ENCODE measurements at regions not wholly inside any gene's neighbourhood (a gene's known extent, or its start where the extent isn't known, plus 50 kb on each side); places are given as distances from the start of the nearest gene placed in this dataset.
"Not testable (repeated sequence)": the region's sequence is repeated elsewhere in the genome, so short reads cannot be mapped to it uniquely, and the experiment has no call there.

DNA sequence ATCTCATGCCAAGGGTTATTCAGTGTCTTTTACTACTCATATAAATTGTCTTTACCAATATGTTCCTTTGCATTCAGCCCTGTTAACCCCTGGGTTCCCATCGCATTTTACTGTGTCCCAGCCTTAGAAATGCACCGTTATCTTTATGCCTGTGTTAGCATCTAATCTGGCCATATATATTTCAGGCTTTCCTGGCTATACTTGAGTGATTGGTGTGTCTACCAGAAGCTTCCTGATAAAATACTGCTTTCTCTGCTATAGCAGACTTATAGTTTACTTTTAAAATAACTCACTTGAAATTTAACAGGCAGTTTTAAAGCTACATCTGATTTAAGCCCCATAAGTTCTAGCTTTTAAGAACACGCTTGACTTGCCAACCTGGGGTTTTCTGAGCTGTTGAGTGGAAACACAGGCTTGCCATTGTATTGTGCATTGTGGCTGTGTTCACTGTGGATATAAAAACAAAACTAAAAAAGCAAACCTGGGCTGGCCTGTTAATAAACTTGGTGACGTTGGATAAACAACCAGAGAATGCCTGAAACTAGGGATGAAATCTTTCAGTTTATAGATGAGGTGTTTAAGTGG is 185.3 kb upstream of the TAPT1 start:
- FAIRE-seq: no peak
- Histone ChIP-seq H3K9me3 (replicated peaks; ENCODE audit: control insufficient read depth, insufficient read depth, low read length) (no peaks in the 10 kb centered on the region), H2AFZ (ENCODE audit: low read depth, low read length) (no peak overlapping the region), H3K4me1 (ENCODE audit: control insufficient read depth, extremely low read depth, insufficient read depth, low read length) (no peaks in the 10 kb centered on the region), H3K4me3 (replicated peaks in 1 of 3; ENCODE audit: insufficient read depth in 1 of 3, low read depth in 1 of 3, low read length in 3 of 3) (no peak overlapping the region), H3K4me2 (ENCODE audit: insufficient read depth, low read length) (no peak overlapping the region), H3K36me3 (ENCODE audit: control insufficient read depth in 2 of 2, extremely low read depth in 1 of 2, insufficient read depth in 2 of 2, low read length in 2 of 2) (no peaks in the 10 kb centered on the region), H3K9me1 (replicated peaks; ENCODE audit: control insufficient read depth, extremely low read depth, insufficient read depth, low read length) (no peaks in the 10 kb centered on the region), H4K20me1 (replicated peaks; ENCODE audit: control insufficient read depth, extremely low read depth, insufficient read depth, low read length) (no peaks in the 10 kb centered on the region), H3K27ac (ENCODE audit: insufficient read depth, low read depth, low read length) (no peak overlapping the region), H3K79me2 (ENCODE audit: control insufficient read depth, insufficient read depth, low read length) (no peaks in the 10 kb centered on the region), H3K27me3 (ENCODE audit: control insufficient read depth in 2 of 2, insufficient read depth in 2 of 2, low read length in 2 of 2) (peaks cover 0 to 3% of the 10 kb centered on the region in 2 experiments), H3K9ac (replicated peaks; ENCODE audit: extremely low read depth, insufficient read depth, low read length) (no peak overlapping the region)
- TF ChIP-seq EZH2 (IDR thresholded peaks at IDR 0.05; ENCODE audit: borderline replicate concordance, low read depth, low read length, severe bottlenecking) (no peak), GATA2 (IDR thresholded peaks at IDR 0.05; ENCODE audit: insufficient read depth, insufficient read length, low read depth, low read length) (no peak), JUN (IDR thresholded peaks at IDR 0.05; ENCODE audit: borderline replicate concordance, insufficient read depth, insufficient read length, low read depth) (no peak), POLR2AphosphoS5 (IDR thresholded peaks at IDR 0.05; ENCODE audit: insufficient read depth, low read depth, low read length) (no peak), POLR2A (IDR thresholded peaks at IDR 0.05; ENCODE audit: low read depth, low read length) (no peak), MYC (IDR thresholded peaks at IDR 0.05; ENCODE audit: low read depth, low read length) (no peak), FOS (IDR thresholded peaks at IDR 0.05; ENCODE audit: borderline replicate concordance, insufficient read depth, low read length) (no peak)
- TF ChIP-seq, protein P1, sequence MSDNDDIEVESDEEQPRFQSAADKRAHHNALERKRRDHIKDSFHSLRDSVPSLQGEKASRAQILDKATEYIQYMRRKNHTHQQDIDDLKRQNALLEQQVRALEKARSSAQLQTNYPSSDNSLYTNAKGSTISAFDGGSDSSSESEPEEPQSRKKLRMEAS (IDR thresholded peaks at IDR 0.05; ENCODE audit: insufficient read depth, insufficient read length): no peak
- CTCF ChIA-PET: interaction anchor here (1.0 to 1.1 kb wide), 2 partner anchors 13 to 17 kb away, joined by 3 read pairs; no protein-coding TSS in a partner anchor
- BruUV-seq (replicated peaks): no TSS peak
- dilution Hi-C loops (cut with MboI; ENCODE audit: extremely low pct_ligation_motif_present, low sequenced_read_pairs) (no loop called here), intact Hi-C loops (cut with micrococcal nuclease) (loop anchor here (5.0 kb wide), 1 partner anchor 649 kb away; no protein-coding TSS in a partner anchor)
- no peak for DNase-seq (ENCODE audit: low read depth, low spot score)
- POLR2A ChIA-PET: interaction anchor here (0.7 kb wide), 1 partner anchor 993 kb away, joined by 6 read pairs; no protein-coding TSS in a partner anchor

- POLR2A ChIA-PET; H2AFZ ChIP-seq (ENCODE audit: low read depth, low read length); DNase-seq (ENCODE audit: low read depth, low spot score); H3K4me2 ChIP-seq (ENCODE audit: insufficient read depth, low read length); H3K4me1 ChIP-seq (ENCODE audit: control insufficient read depth, extremely low read depth, insufficient read depth, low read length); H3K27ac ChIP-seq (ENCODE audit: insufficient read depth, low read depth, low read length); H3K9ac ChIP-seq (replicated peaks; ENCODE audit: extremely low read depth, insufficient read depth, low read length); intact Hi-C loops (cut with micrococcal nuclease); H3K4me3 ChIP-seq (replicated peaks in 1 of 3; ENCODE audit: insufficient read depth in 1 of 3, low read depth in 1 of 3, low read length in 3 of 3); CTCF ChIA-PET; H3K27me3 ChIP-seq (ENCODE audit: control insufficient read depth in 2 of 2, insufficient read depth in 2 of 2, low read length in 2 of 2); H3K9me1 ChIP-seq (replicated peaks; ENCODE audit: control insufficient read depth, extremely low read depth, insufficient read depth, low read length); H4K20me1 ChIP-seq (replicated peaks; ENCODE audit: control insufficient read depth, extremely low read depth, insufficient read depth, low read length); FAIRE-seq; H3K9me3 ChIP-seq (replicated peaks; ENCODE audit: control insufficient read depth, insufficient read depth, low read length); H3K79me2 ChIP-seq (ENCODE audit: control insufficient read depth, insufficient read depth, low read length); BruUV-seq (replicated peaks); H3K36me3 ChIP-seq (ENCODE audit: control insufficient read depth in 2 of 2, extremely low read depth in 1 of 2, insufficient read depth in 2 of 2, low read length in 2 of 2); dilution Hi-C loops (cut with MboI; ENCODE audit: extremely low pct_ligation_motif_present, low sequenced_read_pairs): not testable (repeated sequence)
Measured at GRCh38 chr4:16393216-16393615, 166.9 kb upstream of the TAPT1 start.

All from endothelial cell of umbilical vein (primary cell).